ENCODE measurements at regions not wholly inside any gene's neighbourhood (a gene's known extent, or its start where the extent isn't known, plus 50 kb on each side); places are given as distances from the start of the nearest gene placed in this dataset.

DNA sequence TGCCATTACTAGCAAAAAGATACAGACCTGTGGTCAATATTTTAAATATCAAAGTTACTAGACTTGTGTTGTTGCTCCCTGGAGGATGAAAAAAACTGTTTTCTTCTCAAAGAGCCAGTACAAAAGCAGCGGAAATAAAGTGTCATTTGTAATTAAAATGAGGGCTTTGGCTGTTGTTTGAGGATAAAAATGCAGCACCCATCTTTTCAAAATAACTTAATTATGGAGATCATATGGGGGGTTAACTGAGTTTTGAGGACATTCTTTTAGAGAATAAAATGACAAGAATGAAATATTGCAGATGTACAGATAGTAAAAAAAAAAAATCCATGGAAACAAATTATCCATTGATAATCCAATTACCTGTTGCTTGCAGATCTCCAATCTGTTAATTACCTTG lies 1484.4 kb downstream of the LRRC4C start:
- H3K27me3 ChIP-seq (replicated peaks; ENCODE audit: insufficient read depth, low read length), result no peaks in the 10 kb centered on the region
- no peak overlapping the region for H3K4me3 ChIP-seq (ENCODE audit: low read length)
- no peak overlapping the region for H3K4me2 ChIP-seq (ENCODE audit: low read depth, low read length)
- no peaks in the 10 kb centered on the region for H3K9me2 ChIP-seq (replicated peaks; ENCODE audit: insufficient read depth, low read length)
- no peak for DNase-seq
- no peaks in the 10 kb centered on the region for H3K9me3 ChIP-seq (replicated peaks; ENCODE audit: insufficient read depth, low read length)
- no peaks in the 10 kb centered on the region for H3K4me1 ChIP-seq (ENCODE audit: low read length)
- no peak overlapping the region for H2AFZ ChIP-seq (ENCODE audit: low read length)
- no peak overlapping the region for H3K9ac ChIP-seq (ENCODE audit: low read length)
- H3K36me3 ChIP-seq (replicated peaks; ENCODE audit: insufficient read depth, low read length), result no peaks in the 10 kb centered on the region
- no peaks in the 10 kb centered on the region for H4K20me1 ChIP-seq (ENCODE audit: insufficient read depth, low read length)
- TF ChIP-seq EZH2phosphoT487 (IDR thresholded peaks at IDR 0.05; ENCODE audit: low read length), result no peak
- TF ChIP-seq EZH2 (optimal IDR thresholded peaks at IDR 0.05; ENCODE audit: low read depth, low read length), result no peak
- TF ChIP-seq, protein P1, sequence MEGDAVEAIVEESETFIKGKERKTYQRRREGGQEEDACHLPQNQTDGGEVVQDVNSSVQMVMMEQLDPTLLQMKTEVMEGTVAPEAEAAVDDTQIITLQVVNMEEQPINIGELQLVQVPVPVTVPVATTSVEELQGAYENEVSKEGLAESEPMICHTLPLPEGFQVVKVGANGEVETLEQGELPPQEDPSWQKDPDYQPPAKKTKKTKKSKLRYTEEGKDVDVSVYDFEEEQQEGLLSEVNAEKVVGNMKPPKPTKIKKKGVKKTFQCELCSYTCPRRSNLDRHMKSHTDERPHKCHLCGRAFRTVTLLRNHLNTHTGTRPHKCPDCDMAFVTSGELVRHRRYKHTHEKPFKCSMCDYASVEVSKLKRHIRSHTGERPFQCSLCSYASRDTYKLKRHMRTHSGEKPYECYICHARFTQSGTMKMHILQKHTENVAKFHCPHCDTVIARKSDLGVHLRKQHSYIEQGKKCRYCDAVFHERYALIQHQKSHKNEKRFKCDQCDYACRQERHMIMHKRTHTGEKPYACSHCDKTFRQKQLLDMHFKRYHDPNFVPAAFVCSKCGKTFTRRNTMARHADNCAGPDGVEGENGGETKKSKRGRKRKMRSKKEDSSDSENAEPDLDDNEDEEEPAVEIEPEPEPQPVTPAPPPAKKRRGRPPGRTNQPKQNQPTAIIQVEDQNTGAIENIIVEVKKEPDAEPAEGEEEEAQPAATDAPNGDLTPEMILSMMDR (IDR thresholded peaks at IDR 0.05; ENCODE audit: low read length), result no peak
- H3K27ac ChIP-seq (ENCODE audit: low read length), result no peak overlapping the region
- H3K79me2 ChIP-seq (ENCODE audit: low read length), result no peaks in the 10 kb centered on the region
- H3F3A ChIP-seq (ENCODE audit: insufficient read depth, low read length), result no peaks in the 10 kb centered on the region

DNA sequence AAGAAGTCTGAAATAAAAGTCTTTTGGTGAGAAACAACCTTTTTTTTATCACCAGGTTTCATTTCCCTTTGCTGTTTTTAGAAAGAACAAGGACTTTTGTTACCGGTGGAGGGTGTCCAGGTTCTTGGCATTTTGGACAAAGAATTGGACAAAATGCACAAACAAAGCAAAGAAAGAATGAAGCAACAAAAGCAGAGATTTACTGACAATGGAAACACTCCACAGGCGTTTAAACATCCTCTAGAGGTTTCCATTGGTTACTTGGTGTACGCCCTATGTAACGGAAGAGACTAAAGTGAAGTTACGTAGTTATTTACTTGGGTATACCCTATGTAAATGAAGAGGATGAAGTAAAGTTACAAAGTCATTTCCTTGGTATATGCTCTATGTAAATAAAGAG lies 1487.0 kb downstream of the LRRC4C start:
- Histone ChIP-seq H3K4me3 (ENCODE audit: low read length) (no peak overlapping the region), H3F3A (ENCODE audit: insufficient read depth, low read length) (no peaks in the 10 kb centered on the region), H3K27me3 (replicated peaks; ENCODE audit: insufficient read depth, low read length) (no peaks in the 10 kb centered on the region), H3K79me2 (ENCODE audit: low read length) (no peaks in the 10 kb centered on the region), H3K36me3 (replicated peaks; ENCODE audit: insufficient read depth, low read length) (no peaks in the 10 kb centered on the region), H3K9me2 (replicated peaks; ENCODE audit: insufficient read depth, low read length) (no peaks in the 10 kb centered on the region), H3K4me1 (ENCODE audit: low read length) (no peaks in the 10 kb centered on the region), H3K27ac (ENCODE audit: low read length) (no peak overlapping the region), H3K9me3 (replicated peaks; ENCODE audit: insufficient read depth, low read length) (no peaks in the 10 kb centered on the region), H4K20me1 (ENCODE audit: insufficient read depth, low read length) (no peaks in the 10 kb centered on the region), H3K9ac (ENCODE audit: low read length) (no peak overlapping the region), H2AFZ (ENCODE audit: low read length) (no peak overlapping the region), H3K4me2 (ENCODE audit: low read depth, low read length) (no peak overlapping the region)
- TF ChIP-seq, protein P1 (IDR thresholded peaks at IDR 0.05; ENCODE audit: low read length), result no peak
- TF ChIP-seq EZH2phosphoT487 (IDR thresholded peaks at IDR 0.05; ENCODE audit: low read length) (no peak), EZH2 (optimal IDR thresholded peaks at IDR 0.05; ENCODE audit: low read depth, low read length) (no peak)
- DNase-seq, result no peak

DNA sequence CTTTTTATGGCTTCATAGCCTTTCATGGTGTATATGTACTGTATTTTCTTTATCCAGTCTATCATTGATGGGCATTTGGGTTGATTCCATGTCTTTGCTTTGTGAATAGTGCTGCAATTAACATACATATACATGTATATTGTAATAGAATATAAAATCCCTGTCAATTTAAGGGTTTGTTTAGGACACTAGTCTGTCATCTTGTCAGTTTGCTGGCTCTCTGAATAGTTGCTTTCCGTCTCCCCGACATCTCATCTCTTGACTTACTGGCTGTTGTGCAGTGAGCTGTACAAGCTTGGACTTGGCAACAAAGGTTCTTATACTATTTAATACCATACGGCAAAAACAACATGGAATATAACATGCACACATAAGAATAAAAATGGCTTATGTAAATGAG lies 1487.5 kb downstream of the LRRC4C start:
- TF ChIP-seq EZH2 (optimal IDR thresholded peaks at IDR 0.05; ENCODE audit: low read depth, low read length) (no peak), EZH2phosphoT487 (IDR thresholded peaks at IDR 0.05; ENCODE audit: low read length) (no peak)
- TF ChIP-seq, protein P1 (IDR thresholded peaks at IDR 0.05; ENCODE audit: low read length), result no peak
- DNase-seq, result no peak
- H3K27me3 ChIP-seq (replicated peaks; ENCODE audit: insufficient read depth, low read length), result no peaks in the 10 kb centered on the region
- no peaks in the 10 kb centered on the region for H3K9me3 ChIP-seq (replicated peaks; ENCODE audit: insufficient read depth, low read length)
- H4K20me1 ChIP-seq (ENCODE audit: insufficient read depth, low read length), result no peaks in the 10 kb centered on the region
- H3K9me2 ChIP-seq (replicated peaks; ENCODE audit: insufficient read depth, low read length), result no peaks in the 10 kb centered on the region
- H3K27ac ChIP-seq (ENCODE audit: low read length), result no peak overlapping the region
- H2AFZ ChIP-seq (ENCODE audit: low read length), result no peak overlapping the region
- H3F3A ChIP-seq (ENCODE audit: insufficient read depth, low read length), result no peaks in the 10 kb centered on the region
- no peak overlapping the region for H3K4me2 ChIP-seq (ENCODE audit: low read depth, low read length)
- H3K4me1 ChIP-seq (ENCODE audit: low read length), result no peaks in the 10 kb centered on the region
- no peaks in the 10 kb centered on the region for H3K79me2 ChIP-seq (ENCODE audit: low read length)
- H3K36me3 ChIP-seq (replicated peaks; ENCODE audit: insufficient read depth, low read length), result no peaks in the 10 kb centered on the region
- H3K9ac ChIP-seq (ENCODE audit: low read length), result no peak overlapping the region
- no peak overlapping the region for H3K4me3 ChIP-seq (ENCODE audit: low read length)
